OCI-LY7 (cell line): ENCODE measurements at regions not wholly inside any gene's neighbourhood (a gene's known extent, or its start where the extent isn't known, plus 50 kb on each side); places are given as distances from the start of the nearest gene placed in this dataset.

Experiments used
- BruUV-seq: library from RNA; stranded (reverse); fragments of 400-500 nt; replicated peaks from 2 replicates; lab custom pipeline; 2021; lab: Mats Ljungman, UMichigan
- CTCF ChIA-PET: fragments of 300-600 bp; sonication (Branson Sonifier 250); formaldehyde crosslinking; loops from one replicate; lab custom pipeline; 2022; ENCODE audit warnings: antibody characterized with exemption; ENCODE audit not compliant: unreplicated experiment; lab: Charles Lee
- POLR2A ChIA-PET: fragments of 300-600 bp; sonication (Branson Sonifier 250); formaldehyde crosslinking; loops from one replicate; lab custom pipeline; 2022; ENCODE audit warnings: antibody characterized with exemption; lab: Charles Lee
- DNase-seq: peaks from one replicate; pipeline ENCODE4 v3.0.0-alpha.2; 2015; ENCODE audit warnings: low spot score
- H2AFZ ChIP-seq: fragments of 200-600 bp; sonication (generic), shearing (Covaris generic); 2 replicates; pipeline ENCODE4 v1.6.1; 2014; ENCODE audit warnings: mild to moderate bottlenecking, antibody characterized with exemption, low read length, moderate library complexity
- H3K27ac ChIP-seq: fragments of 200-600 bp; sonication (generic); 2 replicates; pipeline ENCODE4 v1.5.1; 2014; ENCODE audit warnings: mixed run types, low read depth, mild to moderate bottlenecking, moderate library complexity, low read length, inconsistent platforms; ENCODE audit not compliant: poor library complexity, severe bottlenecking
- H3K36me3 ChIP-seq: fragments of 200-600 bp; sonication (generic); 2 replicates; pipeline ENCODE4 v1.6.1; 2014; ENCODE audit warnings: mild to moderate bottlenecking, antibody characterized with exemption, low read length, moderate library complexity, mixed read lengths; ENCODE audit not compliant: insufficient read depth
- H3K4me1 ChIP-seq: fragments of 200-600 bp; sonication (generic); 2 replicates; pipeline ENCODE4 v1.5.1; 2014; ENCODE audit warnings: mild to moderate bottlenecking, low read length; ENCODE audit not compliant: insufficient read depth, poor library complexity, severe bottlenecking
- H3K4me2 ChIP-seq: fragments of 200-600 bp; sonication (generic); 2 replicates; pipeline ENCODE4 v1.6.1; 2014; ENCODE audit warnings: mild to moderate bottlenecking, low read length
- H3K4me3 ChIP-seq: fragments of 200-600 bp; sonication (generic); 2 replicates; pipeline ENCODE4 v1.5.1; 2014; ENCODE audit warnings: mild to moderate bottlenecking, low read depth, low read length; ENCODE audit not compliant: poor library complexity, severe bottlenecking
- H3K79me2 ChIP-seq: fragments of 200-600 bp; sonication (generic); 2 replicates; pipeline ENCODE4 v1.6.1; 2016; ENCODE audit warnings: low read depth, mild to moderate bottlenecking, low read length, moderate library complexity, mixed read lengths; ENCODE audit not compliant: insufficient read depth
- H3K9me2 ChIP-seq: fragments of 200-600 bp; sonication (generic); 2 replicates; pipeline ENCODE4 v1.6.1; 2016; ENCODE audit warnings: mild to moderate bottlenecking, low read length, mixed read lengths; ENCODE audit not compliant: insufficient read depth
- H3K9me3 ChIP-seq: fragments of 200-600 bp; sonication (generic); 2 replicates; pipeline ENCODE4 v1.6.1; 2014; ENCODE audit warnings: mild to moderate bottlenecking, mixed run types, low read length, mixed read lengths
- H4K20me1 ChIP-seq: fragments of 200-600 bp; sonication (generic); 2 replicates; pipeline ENCODE4 v1.6.1; 2014; ENCODE audit warnings: mild to moderate bottlenecking, antibody characterized with exemption, low read length, moderate library complexity, mixed read lengths; ENCODE audit not compliant: insufficient read depth
- EZH2phosphoT487 ChIP-seq: fragments of 200-600 bp; sonication (generic); IDR thresholded peaks from 2 replicates; pipeline ENCODE4 v1.6.1; 2018; ENCODE audit warnings: low read depth, borderline replicate concordance, mild to moderate bottlenecking, mixed run types, antibody characterized with exemption, low read length, moderate library complexity, mixed read lengths
- intact Hi-C: fragments of 100-400 bp; cut with micrococcal nuclease; formaldehyde crosslinking; loops from one replicate; pipeline ENCODE4 v1.10.0; 2022; ENCODE audit not compliant: unreplicated experiment
- TF ChIP-seq, protein P1 (sequence below): fragments of 200-600 bp; sonication (generic); conservative IDR thresholded peaks from 2 replicates; pipeline ENCODE4 v1.5.1; 2014; ENCODE audit warnings: mild to moderate bottlenecking, antibody characterized with exemption, low read length, moderate library complexity, mixed read lengths

DNA sequence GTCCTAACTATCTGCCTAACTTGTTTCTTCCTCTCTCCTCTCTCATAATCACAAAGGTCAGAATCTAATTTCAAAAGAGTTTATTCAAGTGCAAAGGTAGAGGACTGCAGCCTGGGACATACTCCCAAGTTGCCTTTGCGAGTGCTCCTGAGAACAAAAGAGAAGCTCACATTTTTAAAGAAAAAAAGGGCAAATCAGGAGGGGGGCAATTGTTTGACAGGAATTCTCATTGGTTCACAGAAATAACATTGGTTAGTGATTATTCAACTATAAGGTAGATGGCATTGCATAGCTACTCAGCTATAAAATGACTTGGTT lies 108.1 kb upstream of the RAI14 start:
- Histone ChIP-seq H3K9me3 (peaks cover 7% of the 10 kb centered on the region; the same call in 1 of the 2 replicates), H4K20me1 (no peaks in the 10 kb centered on the region), H3K4me1 (no peaks in the 10 kb centered on the region), H3K36me3 (no peaks in the 10 kb centered on the region), H3K9me2 (no peaks in the 10 kb centered on the region), H3K79me2 (no peaks in the 10 kb centered on the region), H3K4me2 (no peak overlapping the region), H3K27ac (no peak overlapping the region), H2AFZ (no peak overlapping the region), H3K4me3 (no peak overlapping the region)
- DNase-seq: no peak
- ChIA-PET CTCF (no interaction called here), POLR2A (no interaction called here)
- intact Hi-C loops: no loop called here
- TF ChIP-seq, protein P1, sequence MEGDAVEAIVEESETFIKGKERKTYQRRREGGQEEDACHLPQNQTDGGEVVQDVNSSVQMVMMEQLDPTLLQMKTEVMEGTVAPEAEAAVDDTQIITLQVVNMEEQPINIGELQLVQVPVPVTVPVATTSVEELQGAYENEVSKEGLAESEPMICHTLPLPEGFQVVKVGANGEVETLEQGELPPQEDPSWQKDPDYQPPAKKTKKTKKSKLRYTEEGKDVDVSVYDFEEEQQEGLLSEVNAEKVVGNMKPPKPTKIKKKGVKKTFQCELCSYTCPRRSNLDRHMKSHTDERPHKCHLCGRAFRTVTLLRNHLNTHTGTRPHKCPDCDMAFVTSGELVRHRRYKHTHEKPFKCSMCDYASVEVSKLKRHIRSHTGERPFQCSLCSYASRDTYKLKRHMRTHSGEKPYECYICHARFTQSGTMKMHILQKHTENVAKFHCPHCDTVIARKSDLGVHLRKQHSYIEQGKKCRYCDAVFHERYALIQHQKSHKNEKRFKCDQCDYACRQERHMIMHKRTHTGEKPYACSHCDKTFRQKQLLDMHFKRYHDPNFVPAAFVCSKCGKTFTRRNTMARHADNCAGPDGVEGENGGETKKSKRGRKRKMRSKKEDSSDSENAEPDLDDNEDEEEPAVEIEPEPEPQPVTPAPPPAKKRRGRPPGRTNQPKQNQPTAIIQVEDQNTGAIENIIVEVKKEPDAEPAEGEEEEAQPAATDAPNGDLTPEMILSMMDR: no peak
- TF ChIP-seq EZH2phosphoT487: no peak
- BruUV-seq: no TSS peak

DNA sequence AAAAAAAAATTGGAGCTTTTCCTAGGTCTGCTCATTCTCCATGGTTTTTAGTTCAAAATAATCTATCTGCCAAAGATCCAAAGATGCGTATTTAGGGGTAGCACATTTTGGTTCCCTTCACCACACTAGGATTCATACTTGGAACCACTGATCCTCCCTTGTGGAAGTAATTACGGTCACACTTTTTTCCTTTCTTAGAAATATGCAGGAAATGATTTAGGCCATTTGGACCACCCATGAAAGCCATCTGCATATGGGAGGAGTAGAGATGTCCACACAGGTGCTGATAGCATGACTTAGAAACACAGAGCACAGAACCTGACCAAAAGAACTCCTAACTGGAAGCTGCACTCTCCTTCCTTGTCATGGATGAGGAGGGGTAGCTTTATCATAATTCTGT lies 105.9 kb upstream of the RAI14 start:
- Histone ChIP-seq H3K27ac (no peak overlapping the region), H3K9me3 (0 out of 2 replicates have a peak, but pooled peaks cover 7% of the 10 kb centered on the region), H3K36me3 (no peaks in the 10 kb centered on the region), H3K4me1 (no peaks in the 10 kb centered on the region), H3K4me2 (no peak overlapping the region), H3K4me3 (no peak overlapping the region), H2AFZ (no peak overlapping the region), H3K9me2 (no peaks in the 10 kb centered on the region), H4K20me1 (no peaks in the 10 kb centered on the region), H3K79me2 (no peaks in the 10 kb centered on the region)
- TF ChIP-seq, protein P1: no peak
- no peak for TF ChIP-seq EZH2phosphoT487
- DNase-seq: no peak
- intact Hi-C loops: no loop called here
- CTCF ChIA-PET: no interaction called here
- no TSS peak for BruUV-seq
- POLR2A ChIA-PET: interaction anchor here (0.6 to 1.2 kb wide), 3 partner anchors 15 to 790 kb away, joined by 3 to 5 read pairs (median 3); no protein-coding TSS in a partner anchor

DNA sequence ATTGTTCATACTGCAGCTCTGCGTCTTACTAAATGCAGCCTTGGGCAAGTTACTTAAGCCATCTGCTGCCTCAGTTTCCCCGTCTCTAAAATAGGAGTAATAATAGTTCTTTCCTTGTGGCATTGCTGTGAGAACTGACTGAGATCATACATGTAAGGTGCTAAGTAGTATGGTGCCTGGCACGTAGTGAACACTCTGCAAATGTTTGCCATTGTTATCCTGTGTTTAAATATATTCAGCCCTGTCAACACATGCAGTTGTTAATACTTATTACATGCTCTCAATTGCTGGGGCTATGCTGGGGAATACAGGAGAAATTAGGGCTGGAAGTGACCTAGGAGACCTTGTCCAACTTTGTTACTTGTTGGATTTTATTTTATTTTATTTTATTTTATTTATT lies 105.2 kb upstream of the RAI14 start:
- H3K4me1 ChIP-seq: no peaks in the 10 kb centered on the region
- no peak overlapping the region for H3K27ac ChIP-seq
- H3K79me2 ChIP-seq: no peaks in the 10 kb centered on the region
- 0 out of 2 replicates have a peak, but pooled peaks cover 7% of the 10 kb centered on the region for H3K9me3 ChIP-seq
- POLR2A ChIA-PET: interaction anchor here (0.6 kb wide), 1 partner anchor 791 kb away, joined by 3 read pairs; no protein-coding TSS in a partner anchor
- no TSS peak for BruUV-seq
- no peaks in the 10 kb centered on the region for H3K36me3 ChIP-seq
- H4K20me1 ChIP-seq: no peaks in the 10 kb centered on the region
- no peak overlapping the region for H3K4me3 ChIP-seq
- H3K9me2 ChIP-seq: no peaks in the 10 kb centered on the region
- TF ChIP-seq, protein P1: no peak
- TF ChIP-seq EZH2phosphoT487: no peak
- H3K4me2 ChIP-seq: no peak overlapping the region
- DNase-seq: no peak
- CTCF ChIA-PET: no interaction called here
- H2AFZ ChIP-seq: no peak overlapping the region
- intact Hi-C loops: no loop called here
